ENCODE measurements at regions not wholly inside any gene's neighbourhood (a gene's known extent, or its start where the extent isn't known, plus 50 kb on each side); places are given as distances from the start of the nearest gene placed in this dataset.

DNA sequence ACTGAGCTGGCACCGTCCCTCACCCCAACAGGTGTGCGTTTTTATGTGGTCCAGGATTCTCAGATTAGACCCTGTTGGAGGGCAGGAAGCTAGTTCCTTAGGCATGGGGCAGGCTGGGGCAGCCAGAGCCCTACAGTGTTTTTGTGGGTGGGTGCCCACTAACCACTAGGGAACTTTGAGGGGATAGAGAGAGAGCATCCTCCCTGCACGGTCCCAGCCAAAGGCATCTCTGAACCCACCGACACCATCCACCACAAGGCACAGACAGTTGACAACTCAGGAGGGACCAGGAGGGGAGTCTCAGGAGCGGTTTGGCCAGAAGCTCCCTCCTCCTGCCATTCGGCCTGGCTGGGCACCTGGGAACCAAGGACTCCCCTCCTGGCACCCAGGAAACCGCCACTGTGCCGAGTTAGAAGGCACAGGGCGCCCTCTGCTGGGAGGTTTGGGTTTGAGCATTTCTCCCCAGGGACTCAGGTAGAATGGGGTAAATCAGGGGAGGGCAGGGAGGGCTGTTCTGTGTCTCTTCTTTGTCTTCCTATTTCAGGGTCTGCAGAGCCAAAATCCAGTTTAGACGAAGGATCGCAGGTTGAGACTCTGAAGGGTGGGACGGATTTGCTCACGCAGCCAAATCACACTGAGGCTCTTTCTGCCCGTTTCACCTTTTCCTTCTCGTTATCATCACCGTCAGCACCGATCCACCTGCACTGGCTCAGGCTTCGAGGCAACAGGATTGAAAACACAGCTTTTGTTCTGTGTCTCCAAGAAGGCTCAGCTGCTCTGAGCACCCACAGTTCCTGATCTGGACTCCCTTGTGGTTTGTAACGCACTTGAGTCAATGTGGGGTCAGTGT is 84.8 kb upstream of the COL13A1 start (continued):
- TF ChIP-seq, protein P1, sequence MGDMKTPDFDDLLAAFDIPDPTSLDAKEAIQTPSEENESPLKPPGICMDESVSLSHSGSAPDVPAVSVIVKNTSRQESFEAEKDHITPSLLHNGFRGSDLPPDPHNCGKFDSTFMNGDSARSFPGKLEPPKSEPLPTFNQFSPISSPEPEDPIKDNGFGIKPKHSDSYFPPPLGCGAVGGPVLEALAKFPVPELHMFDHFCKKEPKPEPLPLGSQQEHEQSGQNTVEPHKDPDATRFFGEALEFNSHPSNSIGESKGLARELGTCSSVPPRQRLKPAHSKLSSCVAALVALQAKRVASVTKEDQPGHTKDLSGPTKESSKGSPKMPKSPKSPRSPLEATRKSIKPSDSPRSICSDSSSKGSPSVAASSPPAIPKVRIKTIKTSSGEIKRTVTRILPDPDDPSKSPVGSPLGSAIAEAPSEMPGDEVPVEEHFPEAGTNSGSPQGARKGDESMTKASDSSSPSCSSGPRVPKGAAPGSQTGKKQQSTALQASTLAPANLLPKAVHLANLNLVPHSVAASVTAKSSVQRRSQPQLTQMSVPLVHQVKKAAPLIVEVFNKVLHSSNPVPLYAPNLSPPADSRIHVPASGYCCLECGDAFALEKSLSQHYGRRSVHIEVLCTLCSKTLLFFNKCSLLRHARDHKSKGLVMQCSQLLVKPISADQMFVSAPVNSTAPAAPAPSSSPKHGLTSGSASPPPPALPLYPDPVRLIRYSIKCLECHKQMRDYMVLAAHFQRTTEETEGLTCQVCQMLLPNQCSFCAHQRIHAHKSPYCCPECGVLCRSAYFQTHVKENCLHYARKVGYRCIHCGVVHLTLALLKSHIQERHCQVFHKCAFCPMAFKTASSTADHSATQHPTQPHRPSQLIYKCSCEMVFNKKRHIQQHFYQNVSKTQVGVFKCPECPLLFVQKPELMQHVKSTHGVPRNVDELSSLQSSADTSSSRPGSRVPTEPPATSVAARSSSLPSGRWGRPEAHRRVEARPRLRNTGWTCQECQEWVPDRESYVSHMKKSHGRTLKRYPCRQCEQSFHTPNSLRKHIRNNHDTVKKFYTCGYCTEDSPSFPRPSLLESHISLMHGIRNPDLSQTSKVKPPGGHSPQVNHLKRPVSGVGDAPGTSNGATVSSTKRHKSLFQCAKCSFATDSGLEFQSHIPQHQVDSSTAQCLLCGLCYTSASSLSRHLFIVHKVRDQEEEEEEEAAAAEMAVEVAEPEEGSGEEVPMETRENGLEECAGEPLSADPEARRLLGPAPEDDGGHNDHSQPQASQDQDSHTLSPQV (IDR thresholded peaks at IDR 0.05): no peak
- no peak for TF ChIP-seq MTA3 (IDR thresholded peaks at IDR 0.05; ENCODE audit: borderline replicate concordance, low read length)
- peak; percentile 47; the same call in 1 of the 2 replicates for TF ChIP-seq SMC3 (IDR thresholded peaks at IDR 0.05; ENCODE audit: borderline replicate concordance, low read length)
- TF ChIP-seq MEF2B (IDR thresholded peaks at IDR 0.05; ENCODE audit: partially characterized antibody, poor library complexity, severe bottlenecking): peak; percentile 91
- TF ChIP-seq SREBF1 (IDR thresholded peaks at IDR 0.05; ENCODE audit: low read length): no peak
- TF ChIP-seq, protein P2, sequence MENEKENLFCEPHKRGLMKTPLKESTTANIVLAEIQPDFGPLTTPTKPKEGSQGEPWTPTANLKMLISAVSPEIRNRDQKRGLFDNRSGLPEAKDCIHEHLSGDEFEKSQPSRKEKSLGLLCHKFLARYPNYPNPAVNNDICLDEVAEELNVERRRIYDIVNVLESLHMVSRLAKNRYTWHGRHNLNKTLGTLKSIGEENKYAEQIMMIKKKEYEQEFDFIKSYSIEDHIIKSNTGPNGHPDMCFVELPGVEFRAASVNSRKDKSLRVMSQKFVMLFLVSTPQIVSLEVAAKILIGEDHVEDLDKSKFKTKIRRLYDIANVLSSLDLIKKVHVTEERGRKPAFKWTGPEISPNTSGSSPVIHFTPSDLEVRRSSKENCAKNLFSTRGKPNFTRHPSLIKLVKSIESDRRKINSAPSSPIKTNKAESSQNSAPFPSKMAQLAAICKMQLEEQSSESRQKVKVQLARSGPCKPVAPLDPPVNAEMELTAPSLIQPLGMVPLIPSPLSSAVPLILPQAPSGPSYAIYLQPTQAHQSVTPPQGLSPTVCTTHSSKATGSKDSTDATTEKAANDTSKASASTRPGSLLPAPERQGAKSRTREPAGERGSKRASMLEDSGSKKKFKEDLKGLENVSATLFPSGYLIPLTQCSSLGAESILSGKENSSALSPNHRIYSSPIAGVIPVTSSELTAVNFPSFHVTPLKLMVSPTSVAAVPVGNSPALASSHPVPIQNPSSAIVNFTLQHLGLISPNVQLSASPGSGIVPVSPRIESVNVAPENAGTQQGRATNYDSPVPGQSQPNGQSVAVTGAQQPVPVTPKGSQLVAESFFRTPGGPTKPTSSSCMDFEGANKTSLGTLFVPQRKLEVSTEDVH (IDR thresholded peaks at IDR 0.05; ENCODE audit: low read depth, partially characterized antibody): no peak
- no peak for TF ChIP-seq KAT2A (conservative IDR thresholded peaks at IDR 0.05; ENCODE audit: control insufficient read depth, low read depth, low read length)
- TF ChIP-seq, protein P3, sequence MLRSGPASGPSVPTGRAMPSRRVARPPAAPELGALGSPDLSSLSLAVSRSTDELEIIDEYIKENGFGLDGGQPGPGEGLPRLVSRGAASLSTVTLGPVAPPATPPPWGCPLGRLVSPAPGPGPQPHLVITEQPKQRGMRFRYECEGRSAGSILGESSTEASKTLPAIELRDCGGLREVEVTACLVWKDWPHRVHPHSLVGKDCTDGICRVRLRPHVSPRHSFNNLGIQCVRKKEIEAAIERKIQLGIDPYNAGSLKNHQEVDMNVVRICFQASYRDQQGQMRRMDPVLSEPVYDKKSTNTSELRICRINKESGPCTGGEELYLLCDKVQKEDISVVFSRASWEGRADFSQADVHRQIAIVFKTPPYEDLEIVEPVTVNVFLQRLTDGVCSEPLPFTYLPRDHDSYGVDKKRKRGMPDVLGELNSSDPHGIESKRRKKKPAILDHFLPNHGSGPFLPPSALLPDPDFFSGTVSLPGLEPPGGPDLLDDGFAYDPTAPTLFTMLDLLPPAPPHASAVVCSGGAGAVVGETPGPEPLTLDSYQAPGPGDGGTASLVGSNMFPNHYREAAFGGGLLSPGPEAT (IDR thresholded peaks at IDR 0.05; ENCODE audit: low read depth): no peak
- TF ChIP-seq ZZZ3 (IDR thresholded peaks at IDR 0.05; ENCODE audit: control insufficient read depth, insufficient read length, low read depth): no peak
- no peak for TF ChIP-seq ETV6 (conservative IDR thresholded peaks at IDR 0.05 in 1 of 2, IDR thresholded peaks at IDR 0.05 in 1 of 2; ENCODE audit: borderline replicate concordance in 1 of 2, low read depth in 1 of 2)
- no peak for TF ChIP-seq RB1 (IDR thresholded peaks at IDR 0.05; ENCODE audit: borderline replicate concordance)
- no peak for TF ChIP-seq NR2C1 (IDR thresholded peaks at IDR 0.05)
- TF ChIP-seq, protein P4, sequence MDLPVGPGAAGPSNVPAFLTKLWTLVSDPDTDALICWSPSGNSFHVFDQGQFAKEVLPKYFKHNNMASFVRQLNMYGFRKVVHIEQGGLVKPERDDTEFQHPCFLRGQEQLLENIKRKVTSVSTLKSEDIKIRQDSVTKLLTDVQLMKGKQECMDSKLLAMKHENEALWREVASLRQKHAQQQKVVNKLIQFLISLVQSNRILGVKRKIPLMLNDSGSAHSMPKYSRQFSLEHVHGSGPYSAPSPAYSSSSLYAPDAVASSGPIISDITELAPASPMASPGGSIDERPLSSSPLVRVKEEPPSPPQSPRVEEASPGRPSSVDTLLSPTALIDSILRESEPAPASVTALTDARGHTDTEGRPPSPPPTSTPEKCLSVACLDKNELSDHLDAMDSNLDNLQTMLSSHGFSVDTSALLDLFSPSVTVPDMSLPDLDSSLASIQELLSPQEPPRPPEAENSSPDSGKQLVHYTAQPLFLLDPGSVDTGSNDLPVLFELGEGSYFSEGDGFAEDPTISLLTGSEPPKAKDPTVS (IDR thresholded peaks at IDR 0.05; ENCODE audit: low read depth, low read length): no peak
